DMS153 treated with DMSO at 0.1 percent for 48 hours (cell line): ENCODE measurements at regions not wholly inside any gene's neighbourhood (a gene's known extent, or its start where the extent isn't known, plus 50 kb on each side); places are given as distances from the start of the nearest gene placed in this dataset.
"Not testable (repeated sequence)": the region's sequence is repeated elsewhere in the genome, so short reads cannot be mapped to it uniquely, and the experiment has no call there.

Experiments
- DNase-seq: peaks from one replicate; lab custom pipeline; 2025; ENCODE audit not compliant: unreplicated experiment; lab: John Stamatoyannopoulos, UW

GRCh38 chr5:122515210-122515609 lies 203.2 kb downstream of the SNCAIP start:
- not testable (repeated sequence) for DNase-seq

GRCh38 chr5:122515709-122516431 lies 203.8 kb downstream of the SNCAIP start:
- DNase-seq, result peak; percentile 20

GRCh38 chr5:122516432-122516743 lies 204.4 kb downstream of the SNCAIP start:
- DNase-seq, result no peak

GRCh38 chr5:122517091-122517490 lies 205.1 kb downstream of the SNCAIP start:
- no peak for DNase-seq

- no peak for DNase-seq
Measured at GRCh38 chr5:122523776-122524175, 211.7 kb downstream of the SNCAIP start.

GRCh38 chr5:122527547-122527946 lies 215.5 kb downstream of the SNCAIP start:
- no peak for DNase-seq

GRCh38 chr5:122532035-122532434 lies 220.0 kb downstream of the SNCAIP start:
- DNase-seq, result no peak

GRCh38 chr5:122533825-122534224 lies 221.8 kb downstream of the SNCAIP start:
- no peak for DNase-seq

GRCh38 chr5:122534829-122535228 lies 222.8 kb downstream of the SNCAIP start:
- no peak for DNase-seq

GRCh38 chr5:122541388-122541787 lies 229.4 kb downstream of the SNCAIP start:
- DNase-seq, result no peak

- DNase-seq, result no peak
Measured at GRCh38 chr5:122545986-122546385, 228.9 kb upstream of the SNX2 start.

- DNase-seq, result no peak
Measured at GRCh38 chr5:122547219-122547618, 227.7 kb upstream of the SNX2 start.

GRCh38 chr5:122547669-122548068 lies 227.2 kb upstream of the SNX2 start:
- DNase-seq, result no peak

GRCh38 chr5:122559676-122560075 lies 215.2 kb upstream of the SNX2 start:
- DNase-seq, result no peak

GRCh38 chr5:122561209-122561608 lies 213.7 kb upstream of the SNX2 start:
- DNase-seq, result no peak

GRCh38 chr5:122565331-122565730 lies 209.5 kb upstream of the SNX2 start:
- no peak for DNase-seq

- no peak for DNase-seq
Measured at GRCh38 chr5:122576256-122577016, 198.4 kb upstream of the SNX2 start.

- no peak for DNase-seq
Measured at GRCh38 chr5:122581629-122582028, 193.3 kb upstream of the SNX2 start.

- no peak for DNase-seq
Measured at GRCh38 chr5:122584411-122585300, 190.2 kb upstream of the SNX2 start.

- DNase-seq, result no peak
Measured at GRCh38 chr5:122585371-122585770, 189.5 kb upstream of the SNX2 start.

GRCh38 chr5:122586351-122586750 lies 188.5 kb upstream of the SNX2 start:
- no peak for DNase-seq

GRCh38 chr5:122591828-122592227 lies 183.1 kb upstream of the SNX2 start:
- DNase-seq, result no peak
